SU-DHL-6 (cell line): ENCODE measurements at regions not wholly inside any gene's neighbourhood (a gene's known extent, or its start where the extent isn't known, plus 50 kb on each side); places are given as distances from the start of the nearest gene placed in this dataset.
A peak's percentile ranks its signal among the peaks of the same experiment; 100 is the strongest.

Experiments
- H2AFZ ChIP-seq: fragments of 200-600 bp; sonication (generic); 2 replicates; pipeline ENCODE4 v1.6.1; 2014; ENCODE audit warnings: low read depth, mild to moderate bottlenecking, moderate library complexity, mixed read lengths, antibody characterized with exemption, low read length; ENCODE audit not compliant: severe bottlenecking
- H3F3A ChIP-seq: fragments of 200-600 bp; shearing (Covaris generic); 2 replicates; pipeline ENCODE4 v1.6.0; 2016; ENCODE audit warnings: antibody characterized with exemption, mild to moderate bottlenecking; ENCODE audit not compliant: insufficient read depth
- H3K27ac ChIP-seq: fragments of 200-600 bp; sonication (generic); 2 replicates; pipeline ENCODE4 v1.5.1; 2016; ENCODE audit warnings: low read depth, mild to moderate bottlenecking, low read length, moderate library complexity, mixed read lengths
- H3K27me3 ChIP-seq: fragments of 200-600 bp; sonication (generic), shearing (Covaris generic); 2 replicates; pipeline ENCODE4 v1.6.0; 2014; ENCODE audit warnings: mild to moderate bottlenecking, low read length
- H3K36me3 ChIP-seq: fragments of 200-600 bp; sonication (generic); 2 replicates; pipeline ENCODE4 v1.6.1; 2014; ENCODE audit warnings: mild to moderate bottlenecking, low read length, mixed read lengths
- H3K4me2 ChIP-seq: fragments of 300-600, 200-600 bp; shearing (Covaris generic), sonication (generic); 2 replicates; pipeline ENCODE4 v1.6.0; 2014; ENCODE audit warnings: low read length, low read depth, mild to moderate bottlenecking; ENCODE audit not compliant: poor library complexity, severe bottlenecking
- H3K4me3 ChIP-seq: fragments of 200-600 bp; sonication (generic); 2 replicates; pipeline ENCODE4 v1.5.1; 2014; ENCODE audit warnings: antibody characterized with exemption, low read length, mild to moderate bottlenecking, mixed read lengths; ENCODE audit not compliant: insufficient read depth, poor library complexity, severe bottlenecking
- H3K79me2 ChIP-seq: fragments of 200-600 bp; sonication (generic); 2 replicates; pipeline ENCODE4 v1.6.1; 2014; ENCODE audit warnings: mild to moderate bottlenecking, low read length, moderate library complexity; ENCODE audit not compliant: insufficient read depth
- H3K9ac ChIP-seq: fragments of 200-600 bp; sonication (generic); 2 replicates; pipeline ENCODE4 v1.7.0; 2014; ENCODE audit warnings: mild to moderate bottlenecking, low read length
- H3K9me2 ChIP-seq: fragments of 200-600 bp; sonication (generic); replicated peaks from 2 replicates; pipeline ENCODE4 v1.6.1; 2014; ENCODE audit warnings: low read length; ENCODE audit not compliant: insufficient read depth
- H3K9me3 ChIP-seq: fragments of 200-600 bp; sonication (generic); 2 replicates; pipeline ENCODE4 v1.6.1; 2014; ENCODE audit warnings: low read length, mixed read lengths; ENCODE audit not compliant: insufficient read depth
- H4K20me1 ChIP-seq: fragments of 200-600 bp; sonication (generic); 2 replicates; pipeline ENCODE4 v1.6.1; 2014; ENCODE audit warnings: low read depth, mild to moderate bottlenecking, antibody characterized with exemption, low read length, moderate library complexity, mixed read lengths
- CTCF ChIP-seq: fragments of 200-600 bp; sonication (generic); IDR thresholded peaks from one replicate; pipeline ENCODE4 v1.5.1; 2017; ENCODE audit warnings: antibody characterized with exemption, mild to moderate bottlenecking, low read length, moderate library complexity; ENCODE audit not compliant: insufficient read depth, poor library complexity, severe bottlenecking
- EZH2phosphoT487 ChIP-seq: fragments of 200-600 bp; sonication (generic), shearing (Covaris generic); conservative IDR thresholded peaks from 2 replicates; pipeline ENCODE4 v1.6.1; 2018; ENCODE audit warnings: mild to moderate bottlenecking, antibody characterized with exemption, low read length, moderate library complexity, mixed read lengths

- TF ChIP-seq CTCF, result no peak
- TF ChIP-seq EZH2phosphoT487, result no peak
- Histone ChIP-seq H3K9ac (no peak overlapping the region), H2AFZ (peak overlapping the region; percentile 56), H3K9me2 (no peaks in the 10 kb centered on the region), H3K4me3 (no peak overlapping the region), H3K79me2 (no peaks in the 10 kb centered on the region), H3K27me3 (no peaks in the 10 kb centered on the region), H3K36me3 (no peaks in the 10 kb centered on the region), H3F3A (no peaks in the 10 kb centered on the region), H3K4me2 (no peak overlapping the region), H3K27ac (no peak overlapping the region), H4K20me1 (no peaks in the 10 kb centered on the region), H3K9me3 (peaks cover 8% of the 10 kb centered on the region; the same call in 1 of the 2 replicates)
Measured at GRCh38 chr21:18772404-18772803, 368.8 kb upstream of the TMPRSS15 start.

- Histone ChIP-seq H3K9ac (no peak overlapping the region), H3K27ac (no peak overlapping the region), H3K4me2 (no peak overlapping the region), H3K9me3 (peaks cover 8% of the 10 kb centered on the region; the same call in 1 of the 2 replicates), H3K36me3 (no peaks in the 10 kb centered on the region), H3F3A (no peaks in the 10 kb centered on the region), H3K4me3 (no peak overlapping the region), H4K20me1 (no peaks in the 10 kb centered on the region), H2AFZ (peak overlapping the region; percentile 56), H3K27me3 (no peaks in the 10 kb centered on the region), H3K79me2 (no peaks in the 10 kb centered on the region), H3K9me2 (no peaks in the 10 kb centered on the region)
- TF ChIP-seq EZH2phosphoT487, result no peak
- TF ChIP-seq CTCF, result no peak
Measured at GRCh38 chr21:18772897-18773296, 369.3 kb upstream of the TMPRSS15 start.

- H3K9ac ChIP-seq, result no peak overlapping the region
- H4K20me1 ChIP-seq, result no peaks in the 10 kb centered on the region
- H3K9me3 ChIP-seq, result peaks cover 8% of the 10 kb centered on the region; the same call in 1 of the 2 replicates
- no peaks in the 10 kb centered on the region for H3F3A ChIP-seq
- no peaks in the 10 kb centered on the region for H3K36me3 ChIP-seq
- H3K9me2 ChIP-seq, result no peaks in the 10 kb centered on the region
- no peak overlapping the region for H3K4me2 ChIP-seq
- no peaks in the 10 kb centered on the region for H3K27me3 ChIP-seq
- TF ChIP-seq EZH2phosphoT487, result no peak
- TF ChIP-seq CTCF, result no peak
- H3K4me3 ChIP-seq, result no peak overlapping the region
- no peak overlapping the region for H2AFZ ChIP-seq
- no peaks in the 10 kb centered on the region for H3K79me2 ChIP-seq
- H3K27ac ChIP-seq, result no peak overlapping the region
Measured at GRCh38 chr21:18776936-18777335, 373.4 kb upstream of the TMPRSS15 start.

DNA sequence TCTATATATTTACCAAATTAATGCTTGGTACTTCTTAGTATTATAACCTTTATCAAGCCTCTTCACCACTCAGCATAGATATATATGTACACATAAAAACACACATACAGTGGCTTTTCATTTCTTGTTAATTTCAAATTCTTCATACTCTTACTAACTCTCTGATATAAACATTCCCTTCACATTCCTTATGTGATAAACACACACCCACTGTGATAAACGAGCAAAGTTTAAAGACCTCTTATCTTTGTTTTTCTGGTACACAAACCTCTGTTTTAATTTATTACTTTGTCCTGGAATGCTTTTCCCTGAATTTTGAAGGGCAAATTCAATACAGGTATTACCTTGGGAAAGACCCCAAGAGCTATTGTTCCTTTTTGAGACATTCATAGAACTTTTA lies 379.1 kb upstream of the TMPRSS15 start:
- Histone ChIP-seq H3F3A (no peaks in the 10 kb centered on the region), H3K27me3 (no peaks in the 10 kb centered on the region), H3K79me2 (no peaks in the 10 kb centered on the region), H3K4me3 (no peak overlapping the region), H4K20me1 (no peaks in the 10 kb centered on the region), H3K9me3 (no peaks in the 10 kb centered on the region), H3K9ac (no peak overlapping the region), H3K4me2 (no peak overlapping the region), H3K27ac (no peak overlapping the region), H3K36me3 (no peaks in the 10 kb centered on the region), H3K9me2 (no peaks in the 10 kb centered on the region), H2AFZ (no peak overlapping the region)
- no peak for TF ChIP-seq CTCF
- no peak for TF ChIP-seq EZH2phosphoT487
